K562 (cell line): ENCODE measurements at regions not wholly inside any gene's neighbourhood (a gene's known extent, or its start where the extent isn't known, plus 50 kb on each side); places are given as distances from the start of the nearest gene placed in this dataset.

Experiments
- ATAC-seq: fragments of 200-7000 bp; cut with Tn5 transposase; 3 replicates; pipeline ENCODE4 v1.9.1; 2020; ENCODE audit warnings: moderate library complexity
- BruUV-seq: library from RNA; stranded (reverse); fragments of 400-500 nt; replicated peaks from 2 replicates; lab custom pipeline; 2021; lab: Mats Ljungman, UMichigan
- CTCF ChIA-PET: fragments of 300-600 bp; formaldehyde crosslinking; extraction: SDS; loops from one replicate; lab custom pipeline; 2021; ENCODE audit warnings: low intra/inter-chr PET ratio; lab: Yijun Ruan, JAX
- POLR2A ChIA-PET: fragments of 300-600, 350-650 bp; sonication (Branson Sonifier 250); formaldehyde crosslinking; extraction: SDS; loops from one replicate; lab custom pipeline; 2021; ENCODE audit warnings: antibody characterized with exemption, inconsistent platforms; lab: Yijun Ruan, JAX
- DNase-seq, 4 experiments: peaks; one replicate each; pipeline versions ENCODE4 v3.0.0 to v3.0.0-alpha.2; 2011 to 2018; ENCODE audit warnings: low spot score in 3 of 4, mixed read lengths in 3 of 4; ENCODE audit errors: extremely low read depth in 1 of 4
- FAIRE-seq: peaks from 2 replicates; lab custom pipeline; 2011; peaks lifted over from hg19 to GRCh38; lab: Jason Lieb, UNC
- H2AFZ ChIP-seq: 2 replicates; pipeline ENCODE4 v1.6.0; 2011; ENCODE audit warnings: low read depth, low read length, control low read depth, inconsistent platforms
- H3K27ac ChIP-seq: fragments of 200-600 bp; 3 replicates; pipeline ENCODE4 v1.8.0; 2011; ENCODE audit warnings: low read depth, mild to moderate bottlenecking, control low read depth, inconsistent platforms, low read length, moderate library complexity, mixed read lengths; ENCODE audit errors: extremely low read depth
- H3K27me3 ChIP-seq, 2 experiments: fragments of 300-600 bp in 1 of 2; 2 replicates in 1 of 2; 3 replicates in 1 of 2; pipeline versions ENCODE4 v1.6.0 to v1.8.0; 2011; ENCODE audit warnings: inconsistent platforms in 2 of 2, low read length in 2 of 2, mild to moderate bottlenecking in 1 of 2, mixed read lengths in 1 of 2, moderate library complexity in 1 of 2; ENCODE audit not compliant: control insufficient read depth in 2 of 2, insufficient read depth in 2 of 2
- H3K36me3 ChIP-seq: fragments of 300-600 bp; 3 replicates; pipeline ENCODE4 v1.8.0; 2011; ENCODE audit warnings: mild to moderate bottlenecking, low read length, inconsistent platforms; ENCODE audit not compliant: control insufficient read depth, insufficient read depth
- H3K4me1 ChIP-seq, 2 experiments: fragments of 200-600 bp in 1 of 2; replicated peaks in 1 of 2; 2 replicates in 1 of 2; 3 replicates in 1 of 2; pipeline versions ENCODE4 v1.5.1 to v1.8.0; 2011; ENCODE audit warnings: inconsistent platforms in 2 of 2, low read length in 2 of 2, mild to moderate bottlenecking in 1 of 2, mixed read lengths in 1 of 2, moderate library complexity in 1 of 2; ENCODE audit not compliant: control insufficient read depth in 2 of 2, insufficient read depth in 2 of 2
- H3K4me2 ChIP-seq: 2 replicates; pipeline ENCODE4 v1.6.1; 2011; ENCODE audit warnings: low read length, control low read depth, inconsistent platforms, mixed read lengths; ENCODE audit not compliant: insufficient read depth
- H3K4me3 ChIP-seq: fragments of 200-600 bp; sonication (generic), shearing (Covaris generic); 2 replicates; pipeline ENCODE4 v1.5.1; 2016; ENCODE audit warnings: control low read depth, inconsistent platforms
- H3K79me2 ChIP-seq: fragments of 200-600 bp; 3 replicates; pipeline ENCODE4 v1.8.0; 2011; ENCODE audit warnings: low read length, inconsistent platforms; ENCODE audit not compliant: control insufficient read depth, insufficient read depth
- H3K9ac ChIP-seq, 2 experiments: 2 replicates each; pipeline versions ENCODE4 v1.6.0 to v1.6.1; 2011; ENCODE audit warnings: low read depth in 2 of 2, low read length in 2 of 2, control low read depth in 1 of 2, inconsistent platforms in 1 of 2, mild to moderate bottlenecking in 1 of 2, mixed read lengths in 1 of 2; ENCODE audit not compliant: insufficient read depth in 1 of 2
- H3K9me1 ChIP-seq: one replicate; pipeline ENCODE4 v1.6.0; 2011; ENCODE audit warnings: inconsistent platforms, mild to moderate bottlenecking, low read length, moderate library complexity; ENCODE audit not compliant: control insufficient read depth, insufficient read depth
- H3K9me3 ChIP-seq: replicated peaks from 2 replicates; pipeline ENCODE4 v1.5.1; 2011; ENCODE audit warnings: low read depth, low read length, inconsistent platforms; ENCODE audit not compliant: control insufficient read depth, insufficient read depth
- H4K20me1 ChIP-seq: replicated peaks from 2 replicates; pipeline ENCODE4 v1.6.1; 2011; ENCODE audit warnings: low read length, inconsistent platforms, mixed read lengths; ENCODE audit not compliant: control insufficient read depth, insufficient read depth
- ARID2 ChIP-seq: fragments of 450-650 bp; IDR thresholded peaks from 2 replicates; pipeline ENCODE4 v1.6.1; 2017; ENCODE audit warnings: antibody characterized with exemption, mild to moderate bottlenecking
- CBFA2T2 ChIP-seq: fragments of 450-650 bp; conservative IDR thresholded peaks from 2 replicates; pipeline ENCODE4 v1.6.1; 2017; ENCODE audit warnings: mild to moderate bottlenecking
- CBX5 ChIP-seq: IDR thresholded peaks from 2 replicates; pipeline ENCODE4 v1.6.1; 2014; ENCODE audit warnings: low read depth, borderline replicate concordance
- CREBBP ChIP-seq: IDR thresholded peaks from one replicate; pipeline ENCODE4 v1.6.1; 2012; ENCODE audit warnings: low read depth, mild to moderate bottlenecking, control low read depth, inconsistent platforms, low read length
- HDAC6 ChIP-seq: IDR thresholded peaks from 2 replicates; pipeline ENCODE4 v1.6.1; 2012; ENCODE audit warnings: low read depth, mild to moderate bottlenecking, control low read depth, inconsistent platforms, low read length, moderate library complexity
- JUNB ChIP-seq: fragments of 450-650 bp; formaldehyde crosslinking; conservative IDR thresholded peaks from 2 replicates; pipeline ENCODE4 v1.4.0; 2020; ENCODE audit warnings: mild to moderate bottlenecking
- MCM3 ChIP-seq: fragments of 450-650 bp; IDR thresholded peaks from 2 replicates; pipeline ENCODE4 v1.6.1; 2016
- NFE2 ChIP-seq: IDR thresholded peaks from 2 replicates; pipeline ENCODE4 v1.6.1; 2014; ENCODE audit warnings: antibody characterized with exemption, low read depth
- POLR2G ChIP-seq: fragments of 200-400 bp; formaldehyde crosslinking; IDR thresholded peaks from 2 replicates; pipeline ENCODE4 v1.6.1; 2017; ENCODE audit warnings: low read depth, mild to moderate bottlenecking, antibody characterized with exemption, low read length, moderate library complexity
- PPARD ChIP-seq: fragments of 250-450 bp; sonication (Bioruptor Pico); IDR thresholded peaks from 2 replicates; pipeline ENCODE4 v1.8.0; 2022; ENCODE audit warnings: inconsistent platforms, mild to moderate bottlenecking, moderate library complexity
- SAP30 ChIP-seq: fragments of 200-600 bp; sonication (generic); IDR thresholded peaks from 2 replicates; pipeline ENCODE4 v1.6.1; 2012; ENCODE audit warnings: borderline replicate concordance, low read depth, mild to moderate bottlenecking, moderate library complexity, low read length, control low read depth, inconsistent platforms; ENCODE audit not compliant: insufficient read depth, poor library complexity, severe bottlenecking
- SNRNP70 ChIP-seq: fragments of 200-400 bp; formaldehyde crosslinking; optimal IDR thresholded peaks from 2 replicates; pipeline ENCODE3; 2017; ENCODE audit warnings: low read depth, low read length
- TARDBP ChIP-seq: fragments of 450-650 bp; IDR thresholded peaks from 2 replicates; pipeline ENCODE4 v1.6.1; 2016
- ZFX ChIP-seq: sonication (generic); formaldehyde crosslinking; IDR thresholded peaks from 2 replicates; pipeline ENCODE4 v1.8.0; 2022; ENCODE audit warnings: mild to moderate bottlenecking, missing genetic modification reagents, moderate library complexity
- ZNF212 ChIP-seq: fragments of 450-650 bp; formaldehyde crosslinking; IDR thresholded peaks from 2 replicates; pipeline ENCODE4 v1.4.0; 2020; ENCODE audit warnings: mild to moderate bottlenecking
- ZNF239 ChIP-seq: fragments of 250-450 bp; sonication (Bioruptor Pico); IDR thresholded peaks from 2 replicates; pipeline ENCODE4 v1.4.0; 2020; ENCODE audit warnings: mild to moderate bottlenecking
- ZNF551 ChIP-seq: fragments of 250-450 bp; sonication (Bioruptor Pico); IDR thresholded peaks from 2 replicates; pipeline ENCODE4 v1.5.0; 2021; ENCODE audit warnings: mild to moderate bottlenecking, moderate library complexity
- ZNF592 ChIP-seq: fragments of 450-650 bp; IDR thresholded peaks from 2 replicates; pipeline ENCODE4 v1.6.1; 2017; ENCODE audit warnings: antibody characterized with exemption, mild to moderate bottlenecking
- ZNF655 ChIP-seq: fragments of 250-450 bp; sonication (Bioruptor Pico); IDR thresholded peaks from 2 replicates; pipeline ENCODE4 v1.5.0; 2021
- ZNF695 ChIP-seq: fragments of 450-650 bp; formaldehyde crosslinking; IDR thresholded peaks from 2 replicates; pipeline ENCODE4 v1.4.0; 2020; ENCODE audit warnings: mild to moderate bottlenecking, moderate library complexity
- WGBS: fragments of 100-300 bp; shearing (Covaris generic); methylation state at CpG from one replicate; pipeline ENCODE4 v1.1.6; 2016; ENCODE audit warnings: low coverage, mixed read lengths; ENCODE audit not compliant: insufficient coverage; ENCODE audit errors: missing lambda C conversion rate; 5-methylcytosine and 5-hydroxymethylcytosine counted together
- in situ Hi-C: fragments of 300-500 bp; cut with MboI; formaldehyde crosslinking; loops from 4 replicates; pipeline ENCODE4 v1.15.0; 2018; ENCODE audit warnings: inconsistent platforms, mixed read lengths
- intact Hi-C: fragments of 100-400 bp; cut with micrococcal nuclease; formaldehyde crosslinking; loops from 2 replicates; pipeline ENCODE4 v1.14.2; 2022

- intact Hi-C loops: no loop called here
Measured at GRCh38 chr11:127844876-127845275, 742.5 kb downstream of the ETS1 start.

More at GRCh38 chr11:127844876-127845275, 742.5 kb downstream of the ETS1 start:
- no peaks in the 10 kb centered on the region for H3K36me3 ChIP-seq
- no peak overlapping the region for H3K27ac ChIP-seq
- H4K20me1 ChIP-seq: no peaks in the 10 kb centered on the region
- no TSS peak for BruUV-seq
- CTCF ChIA-PET: no interaction called here
- H3K27me3 ChIP-seq: no peaks in the 10 kb centered on the region
- H3K9ac ChIP-seq: no peak overlapping the region
- ATAC-seq (no peak), FAIRE-seq (no peak), DNase-seq (no peak)
- H3K9me1 ChIP-seq: no peaks in the 10 kb centered on the region
- WGBS: 0% methylated on average over 4 of the region's 4 CpGs
- H3K4me2 ChIP-seq: no peak overlapping the region
- no peaks in the 10 kb centered on the region for H3K79me2 ChIP-seq
- H3K4me1 ChIP-seq: no peaks in the 10 kb centered on the region
- H2AFZ ChIP-seq: no peak overlapping the region
- TF ChIP-seq CREBBP: no peak
- TF ChIP-seq SAP30: no peak
- TF ChIP-seq TARDBP: no peak
- no peak for TF ChIP-seq ZFX (CRISPR knock-in tag)
- TF ChIP-seq SNRNP70: no peak
- TF ChIP-seq ZNF592: no peak
- no peak for TF ChIP-seq NFE2
- no peak for TF ChIP-seq PPARD (CRISPR knock-in tag)
- no peak for TF ChIP-seq JUNB (CRISPR knock-in tag)
- TF ChIP-seq ZNF239: no peak
- TF ChIP-seq ARID2: no peak
- no peak for TF ChIP-seq ZNF212 (CRISPR knock-in tag)
- TF ChIP-seq CBX5: no peak
- no peak for TF ChIP-seq ZNF695
- no peak for TF ChIP-seq MCM3
- TF ChIP-seq CBFA2T2: no peak
- TF ChIP-seq ZNF655 (CRISPR knock-in tag): no peak
- TF ChIP-seq HDAC6: no peak
- TF ChIP-seq ZNF551: no peak
- no peak for TF ChIP-seq POLR2G
- TF ChIP-seq, all 486 proteins: peak for 0
- H3K9me3 ChIP-seq: no peaks in the 10 kb centered on the region; the same call in 1 of the 2 replicates
- in situ Hi-C loops: no loop called here
- POLR2A ChIA-PET: no interaction called here
- H3K4me3 ChIP-seq: no peak overlapping the region
